DLD1 (cell line): ENCODE measurements at regions not wholly inside any gene's neighbourhood (a gene's known extent, or its start where the extent isn't known, plus 50 kb on each side); places are given as distances from the start of the nearest gene placed in this dataset.

Source experiments
- in situ Hi-C: cut with HindIII; loops from 2 replicates; pipeline ENCODE4 v1.10.0; 2017; ENCODE audit warnings: low sequenced_read_pairs

DNA sequence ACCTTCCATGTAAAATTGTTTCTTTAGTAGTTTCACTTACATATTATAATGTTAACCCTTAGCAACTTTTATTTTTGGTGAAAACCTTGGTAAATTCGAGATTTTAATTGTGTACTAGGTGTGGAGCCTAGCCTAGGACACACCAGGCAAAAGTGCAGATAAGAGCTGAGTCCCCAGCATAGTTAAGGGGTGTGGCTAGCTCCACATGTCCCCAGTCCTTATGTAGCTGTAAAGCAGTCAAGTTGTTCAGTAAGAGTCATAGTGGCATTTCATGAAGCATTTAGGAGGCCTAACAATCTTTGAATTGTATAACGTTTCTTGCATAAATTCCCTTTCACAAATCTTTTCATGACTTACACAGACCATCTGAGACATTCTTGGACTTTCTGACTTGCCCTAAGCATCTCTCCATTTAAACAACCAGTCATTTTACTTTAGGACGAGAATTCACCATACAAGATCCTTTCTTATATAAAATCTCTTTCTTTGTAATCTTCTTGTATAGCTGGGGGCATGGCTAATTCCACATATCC, 53.8 kb upstream of the INHBA start:
- in situ Hi-C loops: no loop called here

DNA sequence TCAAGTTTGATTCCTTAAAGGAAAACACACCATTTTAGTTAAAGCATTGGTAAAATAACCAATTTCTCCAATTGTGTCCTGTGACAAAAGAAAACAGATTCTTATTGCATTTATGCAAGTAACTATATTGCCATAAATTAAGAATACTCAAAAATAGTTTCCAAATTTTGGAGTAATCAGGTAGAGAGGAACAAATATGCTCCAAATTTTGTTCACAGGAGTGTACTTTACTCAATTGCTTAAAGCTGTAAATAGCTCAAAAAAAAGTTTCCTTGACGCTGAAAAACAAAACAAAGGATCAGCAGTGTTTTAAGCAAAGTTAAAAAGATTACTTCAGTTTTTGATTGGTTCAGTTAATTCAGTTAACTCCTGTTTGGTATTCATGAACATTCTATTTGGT, 52.2 kb upstream of the INHBA start:
- in situ Hi-C loops: no loop called here

DNA sequence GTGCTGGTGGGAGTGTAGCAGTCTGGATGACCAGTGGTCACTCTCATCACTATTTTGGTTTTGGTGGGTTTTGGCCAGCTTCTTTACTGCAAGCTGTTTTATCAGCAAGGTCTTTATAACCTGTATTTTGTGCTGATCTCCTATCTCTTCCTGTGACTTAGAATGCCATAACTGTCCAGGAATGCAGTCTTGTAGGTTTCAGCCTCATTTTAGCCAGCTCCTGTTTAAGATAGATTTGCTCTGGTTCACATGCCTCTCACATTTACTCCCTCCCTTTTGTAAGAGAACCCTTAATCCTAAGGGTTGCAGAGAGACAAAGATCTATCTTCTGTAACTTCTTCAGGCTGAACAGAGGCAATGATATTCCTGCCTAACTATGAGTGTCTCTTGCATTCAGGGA, 51.2 kb upstream of the INHBA start:
- in situ Hi-C loops: no loop called here
